ENCODE measurements at regions not wholly inside any gene's neighbourhood (a gene's known extent, or its start where the extent isn't known, plus 50 kb on each side); places are given as distances from the start of the nearest gene placed in this dataset.

- TF ChIP-seq CTCF (IDR thresholded peaks at IDR 0.05; ENCODE audit: poor library complexity), result no peak
- TF ChIP-seq EZH2 (IDR thresholded peaks at IDR 0.05; ENCODE audit: borderline replicate concordance), result no peak
These were observed 143.8 kb downstream of the CEP135 start for GRCh38 chr4:56092540-56092939.
